GM19193 (cell line): ENCODE measurements at regions not wholly inside any gene's neighbourhood (a gene's known extent, or its start where the extent isn't known, plus 50 kb on each side); places are given as distances from the start of the nearest gene placed in this dataset.

Experiments
- POLR2A ChIP-seq: IDR thresholded peaks from 4 replicates; pipeline ENCODE4 v1.6.1; 2011; ENCODE audit not compliant: insufficient read depth, insufficient read length; ENCODE audit errors: extremely low read depth

DNA sequence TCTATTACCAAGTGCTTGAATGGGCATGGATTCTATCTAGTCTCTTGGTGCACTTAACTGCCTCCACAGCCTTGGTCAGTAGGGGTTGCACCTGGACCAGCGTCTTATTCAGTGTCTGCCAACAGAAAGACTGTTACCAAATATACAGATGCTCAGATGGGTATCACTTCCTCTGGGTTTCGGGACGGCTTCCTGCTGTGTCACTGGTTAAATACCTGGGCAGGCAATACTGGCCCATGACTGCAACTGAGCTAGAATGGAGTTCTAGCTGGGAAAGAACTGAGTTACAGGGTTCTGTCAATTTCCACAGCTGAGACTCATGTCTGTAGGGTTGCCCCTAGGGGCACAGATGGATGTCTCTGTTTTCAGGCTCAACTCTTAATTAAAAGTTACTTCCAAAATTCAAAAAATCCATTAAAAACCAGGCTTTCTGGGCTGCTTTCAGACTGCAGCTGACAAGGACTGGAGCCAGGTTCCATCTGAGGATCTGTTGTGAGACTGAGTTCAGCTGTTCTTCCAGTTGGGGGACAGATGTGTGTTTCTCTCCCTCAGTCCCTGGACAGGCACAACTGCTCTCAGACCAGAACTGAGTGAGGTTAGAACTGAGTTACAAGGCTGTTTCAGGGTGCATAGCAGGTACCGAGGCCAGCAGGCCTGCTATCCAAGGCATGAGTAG, 789.6 kb upstream of the SLC8A1 start:
- TF ChIP-seq POLR2A: no peak

GRCh38 chr2:41242001-41242331, 790.1 kb upstream of the SLC8A1 start:
- TF ChIP-seq POLR2A: no peak

DNA sequence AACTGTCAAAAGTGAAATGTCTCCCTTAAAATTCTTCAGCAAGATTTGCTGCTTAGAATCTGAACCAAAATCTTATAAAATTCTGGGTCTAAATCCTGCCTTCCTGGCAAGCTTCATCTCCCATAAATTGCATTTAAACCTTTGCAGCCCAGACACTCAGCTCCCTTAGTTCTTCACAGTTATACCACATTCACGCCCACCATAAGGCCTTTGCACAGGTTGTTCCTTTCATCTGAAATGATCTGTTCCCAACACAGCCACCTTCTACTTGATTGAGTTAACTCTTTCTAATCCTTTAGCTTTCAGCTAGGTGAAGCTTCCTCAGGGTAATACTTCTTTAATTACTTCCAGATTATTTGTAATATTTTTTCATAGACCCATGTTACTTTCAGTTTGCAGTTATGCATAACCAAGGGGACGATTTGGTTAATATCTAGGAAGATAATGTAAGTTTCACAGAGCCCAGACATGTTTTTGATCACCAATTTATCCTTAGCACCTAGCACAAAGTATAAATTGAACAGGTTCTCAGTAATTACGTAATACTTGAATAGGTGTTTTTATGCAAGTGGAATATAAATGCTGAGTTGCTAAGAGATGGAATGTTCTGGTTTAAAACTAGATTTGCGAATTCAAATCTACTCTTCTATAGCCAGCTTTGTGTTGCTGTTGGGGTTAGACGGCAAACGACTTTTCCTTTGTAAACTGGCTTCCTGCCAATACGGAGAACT, 779.7 kb upstream of the PKDCC start:
- TF ChIP-seq POLR2A: no peak

DNA sequence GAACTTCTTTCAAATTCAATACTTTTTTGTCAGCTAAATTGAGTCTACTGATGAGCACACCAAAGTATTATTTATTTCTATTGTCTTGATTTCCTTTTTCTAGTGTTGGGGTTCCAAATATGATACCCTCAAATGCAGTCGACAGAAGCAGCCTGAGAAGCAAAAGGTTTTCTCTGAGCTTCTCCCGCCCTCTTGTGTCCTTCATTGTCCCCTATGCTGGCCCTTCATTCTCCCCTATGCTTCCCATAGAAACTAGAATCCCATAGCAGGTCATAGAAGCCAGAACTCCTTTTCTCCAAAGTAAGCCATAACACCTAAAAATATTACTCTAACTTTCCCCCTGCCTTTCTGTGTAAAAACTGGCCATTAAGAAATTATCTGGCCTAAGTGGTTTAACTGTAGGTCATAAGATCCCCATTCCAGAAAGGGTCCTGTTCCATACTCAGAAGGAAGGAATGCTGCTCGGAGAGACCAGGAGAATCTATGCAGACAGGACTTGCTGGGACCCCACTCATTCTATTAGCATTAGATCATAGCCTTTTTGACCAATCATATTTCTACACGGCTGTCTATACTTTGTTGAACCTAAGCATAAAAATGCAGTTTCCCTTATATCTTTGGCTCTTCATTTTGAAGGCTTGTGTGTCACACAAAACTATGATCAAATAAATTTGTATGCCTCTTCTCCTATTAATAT, 764.6 kb upstream of the PKDCC start:
- no peak for TF ChIP-seq POLR2A

- TF ChIP-seq POLR2A: no peak
Measured at GRCh38 chr2:41293491-41293890, 754.3 kb upstream of the PKDCC start.

DNA sequence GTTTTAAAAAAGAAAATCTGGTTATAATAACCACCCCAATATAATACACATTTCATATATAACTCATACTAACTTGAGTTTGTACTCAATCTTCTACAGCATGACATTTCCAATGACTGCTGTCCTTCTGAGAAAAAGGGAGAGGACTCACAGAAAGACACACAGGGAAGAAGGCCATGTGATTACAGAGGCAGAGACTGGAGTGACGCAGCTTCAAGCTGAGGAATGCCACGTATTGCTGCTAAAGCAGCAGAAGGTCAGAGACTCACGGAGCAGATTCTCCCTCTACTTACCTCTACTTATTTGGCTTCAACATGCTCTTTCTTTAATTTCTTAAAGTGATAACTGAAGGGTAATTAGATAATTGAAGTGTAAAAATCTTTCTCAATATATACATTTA, 753.5 kb upstream of the PKDCC start:
- no peak for TF ChIP-seq POLR2A

- TF ChIP-seq POLR2A: no peak
Measured at GRCh38 chr2:41313082-41313481, 734.7 kb upstream of the PKDCC start.

GRCh38 chr2:41314511-41315070, 733.2 kb upstream of the PKDCC start:
- no peak for TF ChIP-seq POLR2A

GRCh38 chr2:41319437-41319836, 728.4 kb upstream of the PKDCC start:
- no peak for TF ChIP-seq POLR2A

DNA sequence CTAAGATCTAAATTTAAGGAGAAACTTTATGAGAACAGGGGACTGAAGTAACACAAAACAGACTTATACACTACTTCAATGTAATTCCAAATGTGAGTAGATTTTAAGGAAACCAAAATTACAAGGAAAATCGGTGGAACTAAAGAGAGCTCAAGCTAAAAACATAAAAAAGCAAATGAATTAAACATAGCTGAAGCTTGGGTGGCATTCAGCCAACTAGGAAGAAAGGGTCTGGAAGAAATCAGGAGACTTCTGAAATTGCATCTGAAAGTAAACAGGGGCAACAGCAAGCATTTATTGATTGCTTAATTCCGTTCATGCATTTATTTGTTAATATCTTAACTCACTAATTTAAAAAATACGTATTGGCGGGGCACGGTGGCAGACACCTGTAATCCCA, 727.3 kb upstream of the PKDCC start:
- TF ChIP-seq POLR2A: no peak

- TF ChIP-seq POLR2A: no peak
Measured at GRCh38 chr2:41321351-41321750, 726.5 kb upstream of the PKDCC start.

DNA sequence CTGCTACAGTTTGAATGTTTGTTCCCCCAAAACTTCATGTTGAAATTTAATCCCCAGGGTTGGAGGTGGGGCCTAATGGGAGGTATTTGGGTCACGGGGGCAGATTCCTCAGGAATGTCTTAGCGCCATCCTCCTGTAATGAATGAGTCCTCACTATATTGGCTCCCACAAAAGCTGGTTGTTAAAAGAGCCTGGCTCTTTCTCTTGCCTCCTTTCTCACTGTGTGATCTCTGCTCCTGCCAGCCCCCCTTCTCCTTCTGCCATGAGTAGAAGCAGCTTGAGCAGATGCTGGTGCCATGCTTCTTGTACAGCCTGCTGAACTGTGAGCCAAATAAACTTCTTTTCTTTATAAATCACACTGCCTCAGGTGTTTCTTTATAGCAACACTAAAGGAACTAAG, 721.0 kb upstream of the PKDCC start:
- TF ChIP-seq POLR2A: no peak

GRCh38 chr2:41329040-41329439, 718.8 kb upstream of the PKDCC start:
- no peak for TF ChIP-seq POLR2A

DNA sequence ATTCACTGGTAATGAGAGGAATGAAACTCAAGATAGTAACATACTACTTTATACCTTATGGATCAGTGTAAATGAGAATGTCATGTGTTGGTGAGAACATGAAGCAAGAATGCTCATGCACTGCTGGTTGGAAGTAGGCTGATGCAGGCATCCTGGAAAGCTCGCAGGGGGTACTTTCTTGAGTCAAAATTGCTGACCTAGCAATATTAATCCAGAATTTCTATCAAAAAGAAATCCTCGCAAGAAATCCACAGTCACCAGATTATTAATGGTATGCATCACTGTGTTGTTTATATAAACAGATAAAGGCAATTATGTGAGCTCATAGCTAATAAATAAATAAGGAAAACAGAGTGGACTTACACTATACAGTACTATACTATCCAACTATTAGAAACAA, 713.7 kb upstream of the PKDCC start:
- no peak for TF ChIP-seq POLR2A

- no peak for TF ChIP-seq POLR2A
Measured at GRCh38 chr2:41337956-41338355, 709.9 kb upstream of the PKDCC start.

DNA sequence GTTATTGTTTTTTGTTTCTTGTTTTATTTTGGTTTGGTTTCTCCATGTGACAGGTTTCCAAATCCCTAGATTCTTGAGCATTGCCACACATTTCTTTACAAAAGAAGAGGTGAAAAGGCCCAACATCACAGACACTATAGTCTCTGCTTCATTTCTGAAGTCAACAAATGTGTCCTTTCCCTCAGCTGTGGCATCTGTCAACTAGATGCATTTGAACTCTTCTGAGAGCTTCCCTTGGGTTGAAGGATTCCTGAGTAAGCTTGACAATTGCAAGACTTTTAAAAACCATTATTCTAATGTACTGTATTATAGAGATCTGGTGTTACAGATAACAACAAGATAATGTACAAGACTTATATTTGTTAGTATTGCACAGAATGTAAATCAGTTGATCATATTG, 703.3 kb upstream of the PKDCC start:
- TF ChIP-seq POLR2A: no peak
